ENCODE measurements at regions not wholly inside any gene's neighbourhood (a gene's known extent, or its start where the extent isn't known, plus 50 kb on each side); places are given as distances from the start of the nearest gene placed in this dataset.

- dilution Hi-C loops (cut with HindIII; ENCODE audit: low sequenced_read_pairs, unreplicated experiment) (no loop called here), intact Hi-C loops (cut with micrococcal nuclease) (no loop called here), in situ Hi-C loops (cut with MboI; ENCODE audit: low sequenced_read_pairs) (no loop called here)
- Histone ChIP-seq H2BK120ac (ENCODE audit: low read depth, low read length) (no peak overlapping the region), H4K8ac (ENCODE audit: low read depth in 2 of 2, low read length in 2 of 2) (no peak overlapping the region), H2AK5ac (ENCODE audit: low read depth, low read length) (no peak overlapping the region), H3K4me3 (ENCODE audit: insufficient read depth, low read depth, low read length) (no peak overlapping the region), H4K20me1 (ENCODE audit: insufficient read depth, low read length) (no peaks in the 10 kb centered on the region), H3K9me1 (ENCODE audit: insufficient read depth, low read length) (no peaks in the 10 kb centered on the region), H3K23ac (ENCODE audit: low read depth, low read length) (no peak overlapping the region), H3K56ac (ENCODE audit: extremely low read depth, insufficient read depth, low read length) (no peak overlapping the region), H3K4ac (ENCODE audit: low read depth, low read length) (no peak overlapping the region), H3K18ac (ENCODE audit: low read depth, low read length) (no peak overlapping the region), H3K9me3 (ENCODE audit: control insufficient read depth, insufficient read depth, low read length) (peaks cover 56% of the 10 kb centered on the region), H4K91ac (ENCODE audit: insufficient read depth, low read depth, low read length) (no peak overlapping the region), H4K5ac (ENCODE audit: low read depth, low read length) (no peak overlapping the region), H2BK15ac (ENCODE audit: low read depth, low read length) (no peak overlapping the region), H2AFZ (replicated peaks; ENCODE audit: low read length, poor library complexity) (no peak overlapping the region), H3K27me3 (ENCODE audit: control insufficient read depth, insufficient read depth, low read length) (no peaks in the 10 kb centered on the region), H2BK20ac (ENCODE audit: low read depth, low read length) (no peak overlapping the region), H3K9ac (ENCODE audit: low read depth, low read length) (no peak overlapping the region), H3K36me3 (ENCODE audit: control insufficient read depth, insufficient read depth, low read length) (no peaks in the 10 kb centered on the region), H3K27ac (ENCODE audit: insufficient read depth, low read length) (no peak overlapping the region), H3K14ac (replicated peaks; ENCODE audit: low read depth, low read length) (no peak overlapping the region), H3K4me1 (ENCODE audit: control insufficient read depth, insufficient read depth, low read length) (no peaks in the 10 kb centered on the region), H2AK9ac (replicated peaks; ENCODE audit: low read depth, low read length, poor library complexity) (no peak overlapping the region), H3K79me1 (ENCODE audit: low read depth in 1 of 2, low read length in 2 of 2) (no peaks in the 10 kb centered on the region), H2BK5ac (ENCODE audit: low read depth, low read length, poor library complexity, severe bottlenecking) (no peak overlapping the region), H3K4me2 (ENCODE audit: low read depth, low read length) (no peak overlapping the region)
- ChIA-PET CTCF (no interaction called here), POLR2A (ENCODE audit: unreplicated experiment) (no interaction called here)
- no TSS peak for BruUV-seq (replicated peaks)
- DNase-seq (no peak), ATAC-seq (ENCODE audit: low read depth) (no peak)
- TF ChIP-seq RCOR1 (IDR thresholded peaks at IDR 0.05; ENCODE audit: insufficient replicate concordance, low read length) (no peak), SMC3 (IDR thresholded peaks at IDR 0.05; ENCODE audit: low read depth, low read length) (no peak), NFE2L2 (IDR thresholded peaks at IDR 0.05; ENCODE audit: low read depth, low read length) (no peak), BHLHE40 (IDR thresholded peaks at IDR 0.05; ENCODE audit: low read depth, low read length) (no peak), POLR2A (IDR thresholded peaks at IDR 0.05; ENCODE audit: low read depth, low read length) (no peak), RFX5 (IDR thresholded peaks at IDR 0.05; ENCODE audit: low read depth, low read length) (no peak), MAFK (IDR thresholded peaks at IDR 0.05; ENCODE audit: low read depth, low read length) (no peak), MXI1 (IDR thresholded peaks at IDR 0.05; ENCODE audit: borderline replicate concordance, low read depth, low read length) (no peak), USF2 (IDR thresholded peaks at IDR 0.05; ENCODE audit: low read depth, low read length) (no peak), MAZ (IDR thresholded peaks at IDR 0.05; ENCODE audit: borderline replicate concordance, low read depth, low read length) (no peak), CHD1 (IDR thresholded peaks at IDR 0.05; ENCODE audit: low read depth, low read length) (no peak), RAD21 (IDR thresholded peaks at IDR 0.05; ENCODE audit: low read length) (no peak), FOS (IDR thresholded peaks at IDR 0.05; ENCODE audit: low read depth, low read length) (no peak)
- WGBS, 2 experiments (ENCODE audit: extremely low coverage in 2 of 2, insufficient read length in 1 of 2): no CpG with 5 or more reads among the region's 6 CpGs
Observed at GRCh38 chr22:47453049-47453448, 690.6 kb downstream of the TBC1D22A start.

All from IMR-90 (cell line).